ENCODE measurements at regions not wholly inside any gene's neighbourhood (a gene's known extent, or its start where the extent isn't known, plus 50 kb on each side); places are given as distances from the start of the nearest gene placed in this dataset.

DNA sequence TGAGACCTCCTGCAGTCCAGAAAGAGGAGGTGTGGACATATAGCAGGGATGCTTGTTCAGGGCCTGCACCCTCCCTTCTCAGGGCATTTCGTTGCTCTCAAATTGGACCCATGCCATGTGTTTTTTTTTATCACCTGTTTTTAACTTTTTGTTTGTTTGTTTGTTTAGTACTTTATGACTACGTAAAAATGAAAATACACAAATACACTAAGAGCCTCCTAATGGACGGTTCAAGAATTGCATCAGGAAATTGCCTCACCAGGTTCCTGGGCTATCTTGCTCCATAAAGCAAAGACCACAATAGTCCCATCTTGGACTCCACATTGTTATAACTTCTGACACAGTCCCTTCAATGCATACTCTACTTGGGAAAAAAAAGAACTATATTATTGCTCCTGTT lies 1685.9 kb upstream of the TENM3 start:
- Histone ChIP-seq H3K27ac (ENCODE audit: low read length) (no peak overlapping the region), H3K79me2 (ENCODE audit: low read length) (no peaks in the 10 kb centered on the region), H3K27me3 (ENCODE audit: low read length) (no peaks in the 10 kb centered on the region), H3K9ac (ENCODE audit: low read length) (no peak overlapping the region), H3K4me3 (ENCODE audit: low read length) (no peak overlapping the region), H3K36me3 (ENCODE audit: insufficient read depth, low read length) (no peaks in the 10 kb centered on the region), H3K9me2 (replicated peaks; ENCODE audit: insufficient read depth, low read length) (no peaks in the 10 kb centered on the region), H4K20me1 (ENCODE audit: insufficient read depth, low read depth, low read length) (no peaks in the 10 kb centered on the region), H2AFZ (ENCODE audit: low read length) (no peak overlapping the region), H3K4me1 (ENCODE audit: low read length) (no peaks in the 10 kb centered on the region), H3K4me2 (ENCODE audit: low read depth, low read length, poor library complexity, severe bottlenecking) (no peak overlapping the region), H3K9me3 (ENCODE audit: low read length) (no peaks in the 10 kb centered on the region)
- no peak for DNase-seq

DNA sequence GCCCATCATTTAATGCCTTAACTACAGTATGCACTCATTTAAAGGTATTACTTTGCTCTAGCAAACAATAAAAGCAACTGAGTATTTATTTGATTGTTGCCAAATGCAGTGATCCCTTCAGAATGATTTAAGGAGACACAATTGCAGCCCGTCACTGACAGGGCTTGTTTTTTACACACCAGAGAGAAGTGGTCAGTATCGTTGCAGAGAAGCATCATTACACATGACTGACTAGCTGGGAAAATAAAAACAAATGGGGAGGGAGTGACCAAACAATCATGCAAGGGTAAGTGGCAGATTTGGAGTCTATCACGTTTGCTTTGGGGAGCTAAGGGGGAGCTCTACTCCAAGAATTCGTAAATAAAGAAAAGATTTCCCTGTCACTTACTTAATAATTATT lies 1685.3 kb upstream of the TENM3 start:
- H3K79me2 ChIP-seq (ENCODE audit: low read length), result no peaks in the 10 kb centered on the region
- H3K27me3 ChIP-seq (ENCODE audit: low read length), result no peaks in the 10 kb centered on the region
- H3K9me2 ChIP-seq (replicated peaks; ENCODE audit: insufficient read depth, low read length), result no peaks in the 10 kb centered on the region
- no peaks in the 10 kb centered on the region for H3K4me1 ChIP-seq (ENCODE audit: low read length)
- no peaks in the 10 kb centered on the region for H3K9me3 ChIP-seq (ENCODE audit: low read length)
- H3K4me3 ChIP-seq (ENCODE audit: low read length), result no peak overlapping the region
- H3K27ac ChIP-seq (ENCODE audit: low read length), result no peak overlapping the region
- H4K20me1 ChIP-seq (ENCODE audit: insufficient read depth, low read depth, low read length), result no peaks in the 10 kb centered on the region
- no peak overlapping the region for H3K9ac ChIP-seq (ENCODE audit: low read length)
- no peak for DNase-seq
- no peak overlapping the region for H2AFZ ChIP-seq (ENCODE audit: low read length)
- no peaks in the 10 kb centered on the region for H3K36me3 ChIP-seq (ENCODE audit: insufficient read depth, low read length)
- no peak overlapping the region for H3K4me2 ChIP-seq (ENCODE audit: low read depth, low read length, poor library complexity, severe bottlenecking)

DNA sequence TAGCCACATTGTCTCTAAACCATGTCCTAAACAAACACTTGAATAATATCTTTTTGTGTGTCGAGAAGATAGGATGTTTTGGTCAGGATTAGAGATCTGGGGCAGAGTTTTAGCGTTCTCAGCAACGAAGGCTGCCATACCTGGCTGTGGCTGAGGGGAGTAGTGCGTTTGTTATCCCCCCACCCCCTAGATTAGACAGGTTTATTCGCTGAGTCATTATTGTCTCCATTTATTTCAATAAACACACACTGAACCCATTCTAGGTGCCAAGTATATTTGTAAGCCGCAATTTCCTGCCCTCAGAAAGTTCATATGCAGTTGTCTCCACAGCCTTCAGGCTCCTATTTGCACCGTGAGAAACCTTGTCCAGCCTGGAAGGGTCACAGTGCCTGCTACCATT lies 1684.8 kb upstream of the TENM3 start:
- Histone ChIP-seq H3K9me3 (ENCODE audit: low read length) (no peaks in the 10 kb centered on the region), H4K20me1 (ENCODE audit: insufficient read depth, low read depth, low read length) (no peaks in the 10 kb centered on the region), H3K27ac (ENCODE audit: low read length) (no peak overlapping the region), H3K79me2 (ENCODE audit: low read length) (no peaks in the 10 kb centered on the region), H3K9me2 (replicated peaks; ENCODE audit: insufficient read depth, low read length) (no peaks in the 10 kb centered on the region), H3K4me3 (ENCODE audit: low read length) (no peak overlapping the region), H2AFZ (ENCODE audit: low read length) (no peak overlapping the region), H3K4me2 (ENCODE audit: low read depth, low read length, poor library complexity, severe bottlenecking) (no peak overlapping the region), H3K9ac (ENCODE audit: low read length) (no peak overlapping the region), H3K27me3 (ENCODE audit: low read length) (no peaks in the 10 kb centered on the region), H3K4me1 (ENCODE audit: low read length) (no peaks in the 10 kb centered on the region), H3K36me3 (ENCODE audit: insufficient read depth, low read length) (no peaks in the 10 kb centered on the region)
- DNase-seq, result no peak

DNA sequence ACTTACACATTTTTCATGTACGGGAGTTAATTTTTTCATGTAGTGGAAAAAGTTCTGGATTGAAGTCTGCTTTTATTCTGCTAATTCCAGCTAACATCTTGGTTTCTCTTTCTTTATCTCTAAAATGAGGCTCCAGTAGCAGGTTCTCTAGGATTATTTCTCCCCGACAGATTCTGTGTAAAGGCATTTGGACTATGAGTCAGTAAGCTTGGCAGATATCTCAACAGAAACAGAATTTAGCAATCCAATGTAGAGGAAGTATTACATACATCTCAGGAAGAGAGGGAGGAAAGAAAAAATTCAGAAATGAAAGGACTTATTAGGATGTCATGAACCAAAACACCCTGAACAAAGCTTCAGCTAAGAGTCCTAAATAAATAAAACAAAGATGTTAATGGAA lies 1682.3 kb upstream of the TENM3 start:
- H3K4me3 ChIP-seq (ENCODE audit: low read length), result no peak overlapping the region
- H2AFZ ChIP-seq (ENCODE audit: low read length), result no peak overlapping the region
- H3K9ac ChIP-seq (ENCODE audit: low read length), result no peak overlapping the region
- no peak for DNase-seq
- no peaks in the 10 kb centered on the region for H4K20me1 ChIP-seq (ENCODE audit: insufficient read depth, low read depth, low read length)
- no peaks in the 10 kb centered on the region for H3K79me2 ChIP-seq (ENCODE audit: low read length)
- no peak overlapping the region for H3K27ac ChIP-seq (ENCODE audit: low read length)
- no peak overlapping the region for H3K4me2 ChIP-seq (ENCODE audit: low read depth, low read length, poor library complexity, severe bottlenecking)
- H3K9me3 ChIP-seq (ENCODE audit: low read length), result no peaks in the 10 kb centered on the region
- no peaks in the 10 kb centered on the region for H3K27me3 ChIP-seq (ENCODE audit: low read length)
- H3K9me2 ChIP-seq (replicated peaks; ENCODE audit: insufficient read depth, low read length), result no peaks in the 10 kb centered on the region
- no peaks in the 10 kb centered on the region for H3K4me1 ChIP-seq (ENCODE audit: low read length)
- H3K36me3 ChIP-seq (ENCODE audit: insufficient read depth, low read length), result no peaks in the 10 kb centered on the region

DNA sequence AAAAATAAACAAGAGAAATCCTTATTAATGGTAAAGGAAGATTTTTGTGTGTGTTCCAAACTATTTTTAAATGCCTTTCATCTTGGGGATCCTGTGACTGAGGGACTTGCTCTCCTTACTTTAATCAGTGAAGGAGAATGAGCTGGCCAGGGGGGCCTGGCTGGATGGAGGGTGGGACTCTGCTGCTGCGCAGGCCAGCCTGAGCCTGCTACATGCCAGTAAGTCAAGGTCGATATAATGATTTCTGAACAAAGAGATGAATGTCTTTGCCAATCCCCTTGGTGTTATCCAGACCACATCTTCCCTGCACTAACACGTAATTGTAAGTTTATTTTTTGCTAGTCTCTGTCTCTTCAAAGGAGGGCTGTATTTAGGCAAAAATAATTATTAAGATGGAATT lies 1679.2 kb upstream of the TENM3 start:
- Histone ChIP-seq H3K36me3 (ENCODE audit: insufficient read depth, low read length) (no peaks in the 10 kb centered on the region), H3K9me2 (replicated peaks; ENCODE audit: insufficient read depth, low read length) (no peaks in the 10 kb centered on the region), H3K79me2 (ENCODE audit: low read length) (no peaks in the 10 kb centered on the region), H2AFZ (ENCODE audit: low read length) (no peak overlapping the region), H3K4me2 (ENCODE audit: low read depth, low read length, poor library complexity, severe bottlenecking) (no peak overlapping the region), H3K4me1 (ENCODE audit: low read length) (no peaks in the 10 kb centered on the region), H3K27ac (ENCODE audit: low read length) (no peak overlapping the region), H3K9ac (ENCODE audit: low read length) (no peak overlapping the region), H3K4me3 (ENCODE audit: low read length) (no peak overlapping the region), H4K20me1 (ENCODE audit: insufficient read depth, low read depth, low read length) (no peaks in the 10 kb centered on the region), H3K27me3 (ENCODE audit: low read length) (no peaks in the 10 kb centered on the region), H3K9me3 (ENCODE audit: low read length) (no peaks in the 10 kb centered on the region)
- DNase-seq, result no peak

DNA sequence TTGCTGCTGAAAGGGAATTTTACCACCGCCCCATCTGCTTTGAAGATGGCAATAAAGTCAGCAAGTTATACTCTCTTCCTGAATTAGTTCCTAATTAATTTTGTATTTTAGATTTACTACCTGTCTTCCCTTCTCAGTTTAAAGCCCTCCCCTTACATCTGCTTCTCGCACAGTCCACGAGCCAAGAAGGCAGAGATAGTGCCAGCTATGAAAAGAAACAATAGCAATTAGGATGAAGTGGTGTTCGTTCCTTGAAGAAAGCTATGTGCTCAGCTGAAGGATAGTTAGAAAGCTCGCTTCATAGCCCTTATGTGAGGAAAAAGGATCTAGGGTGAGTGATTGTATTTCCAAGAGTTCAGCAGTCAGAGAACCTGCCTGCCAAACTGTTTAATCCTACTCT lies 1678.8 kb upstream of the TENM3 start:
- H3K4me3 ChIP-seq (ENCODE audit: low read length), result no peak overlapping the region
- no peak overlapping the region for H3K9ac ChIP-seq (ENCODE audit: low read length)
- no peaks in the 10 kb centered on the region for H3K9me2 ChIP-seq (replicated peaks; ENCODE audit: insufficient read depth, low read length)
- no peak overlapping the region for H3K27ac ChIP-seq (ENCODE audit: low read length)
- H3K4me2 ChIP-seq (ENCODE audit: low read depth, low read length, poor library complexity, severe bottlenecking), result no peak overlapping the region
- H3K27me3 ChIP-seq (ENCODE audit: low read length), result no peaks in the 10 kb centered on the region
- no peaks in the 10 kb centered on the region for H3K79me2 ChIP-seq (ENCODE audit: low read length)
- no peaks in the 10 kb centered on the region for H3K9me3 ChIP-seq (ENCODE audit: low read length)
- no peaks in the 10 kb centered on the region for H4K20me1 ChIP-seq (ENCODE audit: insufficient read depth, low read depth, low read length)
- H3K36me3 ChIP-seq (ENCODE audit: insufficient read depth, low read length), result no peaks in the 10 kb centered on the region
- H3K4me1 ChIP-seq (ENCODE audit: low read length), result no peaks in the 10 kb centered on the region
- H2AFZ ChIP-seq (ENCODE audit: low read length), result no peak overlapping the region
- DNase-seq, result no peak

DNA sequence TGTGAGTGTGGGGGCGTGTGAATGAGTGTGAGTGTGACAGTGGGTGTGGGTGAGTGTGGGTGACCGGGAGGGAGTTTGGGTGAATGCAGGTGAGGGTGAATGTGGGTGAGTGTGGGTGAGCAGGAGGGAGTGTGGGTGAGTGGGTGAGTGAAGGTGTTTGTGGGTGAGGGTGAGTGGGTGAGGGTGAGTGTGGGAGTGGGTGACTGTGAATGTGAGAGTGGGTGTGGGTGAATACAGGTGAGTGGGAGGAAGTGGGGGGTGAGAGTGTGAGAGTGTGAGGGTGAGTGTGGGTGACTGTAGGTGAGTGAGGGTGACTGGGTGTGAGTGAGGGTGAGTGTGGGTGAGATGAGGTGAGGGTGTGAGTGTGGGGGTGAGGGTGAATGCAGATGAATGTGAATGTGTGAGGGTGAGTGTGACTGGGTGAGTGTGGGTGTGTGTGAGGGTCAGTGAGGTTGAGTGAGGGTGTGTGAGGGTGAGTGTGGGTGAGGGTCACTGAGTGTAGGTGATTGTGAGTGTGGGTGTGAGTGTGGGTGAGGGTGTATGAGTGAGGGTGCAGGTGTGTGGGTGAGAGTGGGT lies 1677.3 kb upstream of the TENM3 start:
- Histone ChIP-seq H3K9ac (ENCODE audit: low read length) (no peak overlapping the region), H3K27me3 (ENCODE audit: low read length) (no peaks in the 10 kb centered on the region), H2AFZ (ENCODE audit: low read length) (no peak overlapping the region), H4K20me1 (ENCODE audit: insufficient read depth, low read depth, low read length) (no peaks in the 10 kb centered on the region), H3K9me3 (ENCODE audit: low read length) (no peaks in the 10 kb centered on the region), H3K4me2 (ENCODE audit: low read depth, low read length, poor library complexity, severe bottlenecking) (no peak overlapping the region), H3K79me2 (ENCODE audit: low read length) (no peaks in the 10 kb centered on the region), H3K4me3 (ENCODE audit: low read length) (no peak overlapping the region), H3K27ac (ENCODE audit: low read length) (no peak overlapping the region), H3K4me1 (ENCODE audit: low read length) (no peaks in the 10 kb centered on the region), H3K9me2 (replicated peaks; ENCODE audit: insufficient read depth, low read length) (no peaks in the 10 kb centered on the region), H3K36me3 (ENCODE audit: insufficient read depth, low read length) (no peaks in the 10 kb centered on the region)
- DNase-seq, result no peak

DNA sequence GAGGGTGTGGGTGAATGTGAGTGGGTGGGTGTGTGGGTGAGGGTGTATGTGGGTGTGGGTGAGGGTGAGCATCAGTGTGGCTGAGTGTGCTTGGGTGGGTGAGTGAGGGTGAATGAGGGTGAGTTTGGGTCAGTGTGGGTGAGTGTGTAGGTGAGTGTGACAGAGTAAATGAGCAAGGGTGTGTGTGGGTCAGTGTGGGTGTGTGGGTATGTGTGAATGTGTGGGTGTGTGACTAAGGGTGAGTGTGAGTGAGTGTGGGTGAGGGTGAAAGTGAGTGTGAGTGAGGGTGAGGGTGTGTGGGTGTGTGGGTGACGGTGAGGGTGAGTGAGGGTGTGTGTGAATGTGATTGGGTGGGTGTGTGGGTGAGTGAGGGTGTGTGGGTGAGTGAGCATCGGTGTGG lies 1676.7 kb upstream of the TENM3 start:
- DNase-seq, result no peak
- H3K79me2 ChIP-seq (ENCODE audit: low read length), result no peaks in the 10 kb centered on the region
- H3K4me2 ChIP-seq (ENCODE audit: low read depth, low read length, poor library complexity, severe bottlenecking), result no peak overlapping the region
- H3K27me3 ChIP-seq (ENCODE audit: low read length), result no peaks in the 10 kb centered on the region
- H3K9me2 ChIP-seq (replicated peaks; ENCODE audit: insufficient read depth, low read length), result no peaks in the 10 kb centered on the region
- H3K27ac ChIP-seq (ENCODE audit: low read length), result no peak overlapping the region
- no peak overlapping the region for H2AFZ ChIP-seq (ENCODE audit: low read length)
- H3K4me3 ChIP-seq (ENCODE audit: low read length), result no peak overlapping the region
- no peaks in the 10 kb centered on the region for H3K4me1 ChIP-seq (ENCODE audit: low read length)
- no peak overlapping the region for H3K9ac ChIP-seq (ENCODE audit: low read length)
- H3K36me3 ChIP-seq (ENCODE audit: insufficient read depth, low read length), result no peaks in the 10 kb centered on the region
- no peaks in the 10 kb centered on the region for H4K20me1 ChIP-seq (ENCODE audit: insufficient read depth, low read depth, low read length)
- H3K9me3 ChIP-seq (ENCODE audit: low read length), result no peaks in the 10 kb centered on the region

DNA sequence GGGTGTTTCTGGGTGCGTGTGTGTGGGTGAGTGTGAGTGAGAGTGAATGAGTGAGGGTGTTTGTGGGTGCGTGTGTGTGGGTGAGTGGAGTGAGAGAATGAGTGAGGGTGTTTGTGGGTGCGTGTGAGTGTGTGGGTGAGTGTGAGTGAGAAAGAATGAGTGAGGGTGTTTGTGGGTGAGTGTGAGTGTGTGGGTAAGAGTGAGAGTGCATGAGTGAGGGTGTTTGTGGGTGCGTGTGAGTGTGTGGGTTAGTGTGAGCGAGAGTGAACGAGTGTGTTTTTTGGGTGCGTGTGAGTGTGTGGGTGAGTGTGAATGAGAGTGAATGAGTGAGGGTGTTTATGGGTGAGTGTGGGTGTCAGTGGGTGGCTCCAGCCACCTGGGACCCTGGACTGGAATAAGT lies 1676.1 kb upstream of the TENM3 start:
- no peaks in the 10 kb centered on the region for H4K20me1 ChIP-seq (ENCODE audit: insufficient read depth, low read depth, low read length)
- H3K27me3 ChIP-seq (ENCODE audit: low read length), result no peaks in the 10 kb centered on the region
- no peaks in the 10 kb centered on the region for H3K79me2 ChIP-seq (ENCODE audit: low read length)
- no peak overlapping the region for H3K4me2 ChIP-seq (ENCODE audit: low read depth, low read length, poor library complexity, severe bottlenecking)
- no peak overlapping the region for H3K27ac ChIP-seq (ENCODE audit: low read length)
- H3K9me3 ChIP-seq (ENCODE audit: low read length), result no peaks in the 10 kb centered on the region
- no peaks in the 10 kb centered on the region for H3K9me2 ChIP-seq (replicated peaks; ENCODE audit: insufficient read depth, low read length)
- no peak overlapping the region for H3K9ac ChIP-seq (ENCODE audit: low read length)
- DNase-seq, result no peak
- no peaks in the 10 kb centered on the region for H3K4me1 ChIP-seq (ENCODE audit: low read length)
- H3K36me3 ChIP-seq (ENCODE audit: insufficient read depth, low read length), result no peaks in the 10 kb centered on the region
- no peak overlapping the region for H3K4me3 ChIP-seq (ENCODE audit: low read length)
- H2AFZ ChIP-seq (ENCODE audit: low read length), result no peak overlapping the region
